WERI-Rb-1 (cell line): ENCODE measurements at regions not wholly inside any gene's neighbourhood (a gene's known extent, or its start where the extent isn't known, plus 50 kb on each side); places are given as distances from the start of the nearest gene placed in this dataset.

Source experiments
- DNase-seq: peaks from one replicate; pipeline ENCODE4 v3.0.0-alpha.2; 2020
- H3K27ac ChIP-seq: fragments of 250-450 bp; sonication (Bioruptor Pico); 2 replicates; pipeline ENCODE4 v1.5.1; 2020; ENCODE audit warnings: mild to moderate bottlenecking, moderate library complexity
- H3K27me3 ChIP-seq: fragments of 250-450 bp; sonication (Bioruptor Pico); 2 replicates; pipeline ENCODE4 v1.5.1; 2021; ENCODE audit warnings: mild to moderate bottlenecking, low read depth, moderate library complexity; ENCODE audit not compliant: insufficient read depth, severe bottlenecking
- H3K36me3 ChIP-seq: fragments of 250-450 bp; sonication (Bioruptor Pico); 2 replicates; pipeline ENCODE4 v1.5.1; 2020; ENCODE audit warnings: mild to moderate bottlenecking, moderate library complexity
- H3K4me3 ChIP-seq: 2 replicates; pipeline ENCODE4 v1.5.1; 2011; ENCODE audit warnings: low read depth, mild to moderate bottlenecking, control low read depth, low read length
- H3K9me3 ChIP-seq: fragments of 250-450 bp; sonication (Bioruptor Pico); 2 replicates; pipeline ENCODE4 v1.5.1; 2021; ENCODE audit warnings: mild to moderate bottlenecking, moderate library complexity; ENCODE audit not compliant: severe bottlenecking
- TF ChIP-seq, protein P1 (sequence below): IDR thresholded peaks from 2 replicates; pipeline ENCODE4 v1.5.1; 2011; ENCODE audit warnings: low read depth, mild to moderate bottlenecking, control low read depth, inconsistent platforms, low read length

DNA sequence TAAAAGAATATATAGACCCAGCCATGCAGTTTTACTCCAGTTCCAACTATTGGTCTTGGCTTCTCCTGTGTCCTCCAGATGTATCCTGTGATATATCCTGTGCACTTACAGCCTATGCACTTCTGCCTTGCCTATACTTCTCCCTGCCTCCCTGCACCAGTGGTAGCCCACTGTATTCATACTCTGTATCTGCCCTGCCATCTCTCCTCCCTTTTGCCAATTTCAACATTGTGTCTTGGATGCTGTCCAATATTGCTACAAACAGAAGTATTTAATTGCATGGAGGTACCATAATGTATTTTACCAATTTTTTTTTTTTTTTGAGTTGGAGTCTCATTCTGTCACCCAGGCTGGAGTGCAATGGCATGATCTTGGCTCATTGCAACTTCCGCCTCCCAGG lies 242.7 kb downstream of the HAPSTR1 start:
- Histone ChIP-seq H3K27ac (no peak overlapping the region), H3K36me3 (no peaks in the 10 kb centered on the region), H3K9me3 (peaks cover 3% of the 10 kb centered on the region), H3K4me3 (no peak overlapping the region), H3K27me3 (no peaks in the 10 kb centered on the region)
- no peak for DNase-seq
- TF ChIP-seq, protein P1, sequence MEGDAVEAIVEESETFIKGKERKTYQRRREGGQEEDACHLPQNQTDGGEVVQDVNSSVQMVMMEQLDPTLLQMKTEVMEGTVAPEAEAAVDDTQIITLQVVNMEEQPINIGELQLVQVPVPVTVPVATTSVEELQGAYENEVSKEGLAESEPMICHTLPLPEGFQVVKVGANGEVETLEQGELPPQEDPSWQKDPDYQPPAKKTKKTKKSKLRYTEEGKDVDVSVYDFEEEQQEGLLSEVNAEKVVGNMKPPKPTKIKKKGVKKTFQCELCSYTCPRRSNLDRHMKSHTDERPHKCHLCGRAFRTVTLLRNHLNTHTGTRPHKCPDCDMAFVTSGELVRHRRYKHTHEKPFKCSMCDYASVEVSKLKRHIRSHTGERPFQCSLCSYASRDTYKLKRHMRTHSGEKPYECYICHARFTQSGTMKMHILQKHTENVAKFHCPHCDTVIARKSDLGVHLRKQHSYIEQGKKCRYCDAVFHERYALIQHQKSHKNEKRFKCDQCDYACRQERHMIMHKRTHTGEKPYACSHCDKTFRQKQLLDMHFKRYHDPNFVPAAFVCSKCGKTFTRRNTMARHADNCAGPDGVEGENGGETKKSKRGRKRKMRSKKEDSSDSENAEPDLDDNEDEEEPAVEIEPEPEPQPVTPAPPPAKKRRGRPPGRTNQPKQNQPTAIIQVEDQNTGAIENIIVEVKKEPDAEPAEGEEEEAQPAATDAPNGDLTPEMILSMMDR: no peak

DNA sequence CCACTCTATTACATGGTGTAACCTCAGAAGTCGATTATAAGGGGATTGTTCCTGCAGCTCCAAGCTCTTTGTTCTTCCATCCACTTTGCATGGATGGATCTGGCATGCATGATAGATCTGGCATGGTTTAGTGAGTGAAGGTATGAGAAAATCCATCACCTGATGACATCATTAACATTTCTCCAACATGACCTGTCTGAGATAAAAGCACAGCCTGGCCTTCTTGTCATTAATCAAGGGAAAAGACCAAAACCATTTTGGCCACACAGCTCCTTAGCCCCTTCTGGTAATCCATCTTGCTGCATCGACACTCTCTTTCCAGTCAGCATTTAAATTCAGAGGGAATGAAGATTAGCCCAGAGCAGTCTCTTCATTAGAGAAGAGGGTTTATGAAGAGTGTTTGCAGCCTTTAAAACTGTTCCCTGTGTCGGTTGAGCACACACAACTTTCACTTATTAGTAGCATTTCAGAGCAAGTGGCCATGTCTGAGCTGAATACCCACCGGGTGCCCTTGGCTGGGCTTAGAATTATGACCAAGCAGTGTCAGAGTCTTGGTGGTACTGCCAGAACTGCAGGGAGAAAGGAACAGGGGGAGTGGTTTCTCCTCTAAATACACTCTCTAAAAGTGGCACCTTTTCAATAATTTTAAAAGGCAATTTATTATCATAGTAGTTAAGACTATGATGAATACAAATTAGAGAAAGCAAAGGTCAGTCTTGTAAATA lies 246.0 kb downstream of the HAPSTR1 start:
- TF ChIP-seq, protein P1: no peak
- Histone ChIP-seq H3K9me3 (peaks cover 3% of the 10 kb centered on the region), H3K36me3 (no peaks in the 10 kb centered on the region), H3K4me3 (no peak overlapping the region), H3K27me3 (no peaks in the 10 kb centered on the region), H3K27ac (no peak overlapping the region)
- DNase-seq: no peak

DNA sequence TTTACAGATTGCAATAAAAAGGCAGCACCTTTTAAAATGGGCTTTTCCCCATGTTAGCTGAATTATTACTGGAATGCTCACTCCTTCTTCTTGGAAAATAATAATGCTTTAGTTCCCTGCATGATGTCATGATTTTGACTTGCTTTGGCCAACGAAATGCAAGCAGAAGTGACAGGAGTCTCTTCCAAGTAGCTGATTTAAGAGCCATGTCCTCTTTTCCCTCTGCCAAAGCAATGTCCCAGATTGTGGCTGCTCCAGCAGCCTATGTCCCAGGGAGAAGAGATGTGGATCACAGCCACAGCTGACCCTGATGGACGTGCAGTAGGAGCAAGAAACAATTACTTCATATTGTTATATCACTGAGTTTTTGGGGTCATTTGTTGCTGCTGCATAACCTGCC lies 246.6 kb downstream of the HAPSTR1 start:
- TF ChIP-seq, protein P1: no peak
- H3K9me3 ChIP-seq: no peaks in the 10 kb centered on the region
- no peaks in the 10 kb centered on the region for H3K36me3 ChIP-seq
- H3K4me3 ChIP-seq: no peak overlapping the region
- DNase-seq: no peak
- no peaks in the 10 kb centered on the region for H3K27me3 ChIP-seq
- H3K27ac ChIP-seq: no peak overlapping the region

DNA sequence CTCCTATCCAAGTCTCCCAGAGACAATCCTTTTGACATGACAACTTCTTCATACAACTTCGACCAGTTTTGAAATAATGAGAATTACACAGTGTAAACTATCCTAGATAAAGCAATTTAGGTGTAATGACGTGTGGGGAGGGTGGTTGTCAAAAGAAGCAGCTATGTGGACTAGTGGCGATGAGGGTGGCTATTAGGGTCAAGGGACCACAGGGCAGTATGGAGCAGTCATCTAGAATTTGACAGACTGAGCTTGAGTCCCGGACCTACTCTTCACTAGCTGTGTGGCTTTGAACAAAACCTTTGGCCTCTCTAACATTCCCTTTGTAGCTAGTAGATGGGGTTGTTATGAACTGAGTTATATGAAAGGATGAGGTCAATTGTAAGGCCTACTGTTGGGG lies 247.1 kb downstream of the HAPSTR1 start:
- Histone ChIP-seq H3K36me3 (no peaks in the 10 kb centered on the region), H3K27ac (no peak overlapping the region), H3K27me3 (no peaks in the 10 kb centered on the region), H3K9me3 (no peaks in the 10 kb centered on the region), H3K4me3 (no peak overlapping the region)
- TF ChIP-seq, protein P1: no peak
- DNase-seq: no peak

DNA sequence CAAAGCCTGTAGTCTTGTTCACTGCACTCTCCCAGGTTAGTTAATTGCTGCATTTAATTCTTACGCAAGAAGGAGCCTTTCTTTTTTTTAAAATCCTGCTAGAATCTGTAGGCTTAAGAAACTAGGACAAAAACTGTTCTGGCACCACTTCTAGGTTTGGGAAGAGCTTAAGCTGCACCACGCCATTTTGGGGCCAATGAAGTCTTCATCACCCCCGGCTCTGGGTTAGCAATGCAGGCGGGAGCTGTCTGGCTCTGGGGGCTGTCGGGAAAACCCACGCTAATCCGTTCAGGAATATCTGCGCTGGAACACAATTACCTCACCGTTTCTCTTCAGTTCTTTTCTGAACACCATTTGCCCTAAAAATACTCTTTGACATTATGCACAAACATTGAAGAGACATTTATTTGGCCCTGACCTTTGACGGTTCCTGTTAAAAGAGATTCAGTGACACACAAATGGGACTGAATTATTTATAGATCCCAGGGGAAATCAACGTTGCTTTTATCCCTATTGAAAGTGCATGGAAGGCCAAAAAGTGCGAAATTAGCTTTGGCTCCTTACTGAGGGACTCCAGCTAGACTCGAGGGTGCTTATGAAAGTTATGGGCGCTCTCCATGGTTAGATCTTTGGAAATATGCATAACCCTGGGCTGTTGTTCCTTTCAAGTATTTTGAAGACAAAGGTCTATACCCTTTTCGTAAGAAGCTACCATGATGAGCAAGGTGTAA lies 249.2 kb downstream of the HAPSTR1 start:
- Histone ChIP-seq H3K4me3 (no peak overlapping the region), H3K27me3 (no peaks in the 10 kb centered on the region), H3K9me3 (no peaks in the 10 kb centered on the region), H3K36me3 (no peaks in the 10 kb centered on the region), H3K27ac (no peak overlapping the region)
- TF ChIP-seq, protein P1: no peak
- DNase-seq: no peak
